Activated naive CD8-positive, alpha-beta T cell treated with anti-CD3 and anti-CD28 coated beads, Interleukin-2, amount 10 ng/mL, durations not matched to agents 7 days and 5 days (primary cell): ENCODE measurements at regions not wholly inside any gene's neighbourhood (a gene's known extent, or its start where the extent isn't known, plus 50 kb on each side); places are given as distances from the start of the nearest gene placed in this dataset.
A peak's percentile ranks its signal among the peaks of the same experiment; 100 is the strongest.
"Not testable (repeated sequence)": the region's sequence is repeated elsewhere in the genome, so short reads cannot be mapped to it uniquely, and the experiment has no call there.

Experiments
- ATAC-seq: fragments of 150-1000 bp; cut with Tn5 transposase; one replicate; pipeline ENCODE4 v1.10.0; 2021; ENCODE audit warnings: low read depth, moderate library complexity
- POLR2A ChIA-PET: fragments of 350-600 bp; sonication (Branson Sonifier 250); formaldehyde crosslinking; loops from one replicate; lab custom pipeline; 2021; ENCODE audit warnings: antibody characterized with exemption; lab: Charles Lee
- DNase-seq: peaks from one replicate; pipeline ENCODE4 v3.0.0; 2021
- H3K27ac Mint-ChIP-seq: one replicate; pipeline ENCODE4 v1.8.0; 2022; ENCODE audit warnings: mild to moderate bottlenecking, mixed read lengths
- H3K27me3 Mint-ChIP-seq: one replicate; pipeline ENCODE4 v1.8.0; 2022; ENCODE audit warnings: mild to moderate bottlenecking, moderate library complexity, mixed read lengths
- H3K36me3 Mint-ChIP-seq: one replicate; pipeline ENCODE4 v1.8.0; 2021; ENCODE audit warnings: mild to moderate bottlenecking, mixed read lengths
- H3K4me1 Mint-ChIP-seq: one replicate; pipeline ENCODE4 v1.8.0; 2021; ENCODE audit warnings: mixed read lengths
- H3K4me3 Mint-ChIP-seq: one replicate; pipeline ENCODE4 v1.8.0; 2022; ENCODE audit warnings: mild to moderate bottlenecking, moderate library complexity, mixed read lengths
- H3K9me3 Mint-ChIP-seq: one replicate; pipeline ENCODE4 v1.8.0; 2021; ENCODE audit warnings: mixed read lengths

DNA sequence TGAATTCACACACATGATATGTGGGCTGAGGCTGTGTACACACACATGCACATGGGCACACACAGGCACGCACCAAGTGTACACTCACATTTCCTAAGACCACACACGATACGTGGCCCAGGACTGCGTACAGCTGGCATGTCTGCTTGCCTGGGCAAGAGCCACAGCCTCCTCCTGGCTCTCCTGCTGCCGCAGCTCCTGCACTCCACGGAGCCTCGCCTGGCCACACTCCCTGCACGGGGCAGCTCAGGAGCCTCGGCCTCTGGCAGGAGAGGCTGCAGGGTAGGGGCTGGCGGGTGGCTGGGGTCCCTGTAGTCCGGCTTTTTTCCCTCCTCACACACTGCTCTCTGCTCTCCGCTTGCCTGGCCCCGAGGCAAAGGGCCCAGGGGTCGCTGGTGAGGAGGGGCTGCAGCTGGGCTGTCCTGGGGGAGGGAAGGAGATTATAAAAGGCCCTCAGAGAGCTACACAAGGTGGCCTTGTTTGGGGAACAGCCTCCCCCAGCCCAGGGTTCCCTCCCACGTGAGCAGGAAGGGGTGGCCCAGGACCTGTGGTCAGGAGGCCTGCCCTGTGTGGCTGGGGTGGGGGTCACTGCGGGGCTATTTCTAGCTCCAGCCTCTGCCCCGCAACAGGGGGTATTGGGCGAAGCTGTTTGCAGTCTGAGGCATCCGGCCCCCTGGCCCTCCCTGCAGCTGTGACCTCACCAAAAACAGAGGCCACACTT is 89.0 kb upstream of the SFSWAP start:
- POLR2A ChIA-PET, result no interaction called here
- H3K27me3 Mint-ChIP-seq, result no peaks in the 10 kb centered on the region
- H3K4me1 Mint-ChIP-seq, result peaks cover 1% of the 10 kb centered on the region
- no peaks in the 10 kb centered on the region for H3K36me3 Mint-ChIP-seq
- no peak for ATAC-seq
- no peak for DNase-seq
- H3K4me3 Mint-ChIP-seq, result no peak overlapping the region
- no peak overlapping the region for H3K27ac Mint-ChIP-seq
- H3K9me3 Mint-ChIP-seq, result peaks cover 5% of the 10 kb centered on the region

DNA sequence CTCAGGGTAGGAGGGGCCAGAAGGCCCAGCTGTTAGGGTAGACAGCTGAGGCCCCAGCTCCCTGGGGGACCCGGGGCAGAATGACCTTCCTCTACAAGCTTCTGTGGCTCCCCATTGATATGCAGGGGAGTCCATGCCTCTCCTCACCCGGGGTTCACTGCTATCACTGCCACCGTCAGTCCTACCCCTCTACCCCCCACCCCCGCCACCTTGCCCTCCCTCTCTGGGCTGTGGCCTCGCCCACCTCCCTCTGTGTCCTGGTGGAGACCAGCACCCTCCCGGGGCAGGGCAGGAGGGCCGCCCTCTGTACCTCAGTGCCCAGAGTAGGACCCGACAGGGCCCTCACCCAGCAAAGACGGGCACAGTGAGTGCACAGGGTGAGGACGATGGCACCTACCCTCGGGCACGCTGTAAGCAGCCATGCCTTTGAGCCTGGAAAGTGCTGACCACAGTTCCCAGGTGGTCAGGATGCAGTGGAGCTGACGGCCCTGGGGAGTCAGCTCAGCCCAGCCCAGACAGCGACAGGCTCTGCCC is 88.4 kb upstream of the SFSWAP start:
- DNase-seq (no peak), ATAC-seq (no peak)
- H3K9me3 Mint-ChIP-seq, result peaks cover 5% of the 10 kb centered on the region
- H3K27ac Mint-ChIP-seq, result no peak overlapping the region
- H3K4me3 Mint-ChIP-seq, result no peak overlapping the region
- POLR2A ChIA-PET, result no interaction called here
- H3K36me3 Mint-ChIP-seq, result no peaks in the 10 kb centered on the region
- peaks cover 1% of the 10 kb centered on the region for H3K4me1 Mint-ChIP-seq
- H3K27me3 Mint-ChIP-seq, result no peaks in the 10 kb centered on the region

DNA sequence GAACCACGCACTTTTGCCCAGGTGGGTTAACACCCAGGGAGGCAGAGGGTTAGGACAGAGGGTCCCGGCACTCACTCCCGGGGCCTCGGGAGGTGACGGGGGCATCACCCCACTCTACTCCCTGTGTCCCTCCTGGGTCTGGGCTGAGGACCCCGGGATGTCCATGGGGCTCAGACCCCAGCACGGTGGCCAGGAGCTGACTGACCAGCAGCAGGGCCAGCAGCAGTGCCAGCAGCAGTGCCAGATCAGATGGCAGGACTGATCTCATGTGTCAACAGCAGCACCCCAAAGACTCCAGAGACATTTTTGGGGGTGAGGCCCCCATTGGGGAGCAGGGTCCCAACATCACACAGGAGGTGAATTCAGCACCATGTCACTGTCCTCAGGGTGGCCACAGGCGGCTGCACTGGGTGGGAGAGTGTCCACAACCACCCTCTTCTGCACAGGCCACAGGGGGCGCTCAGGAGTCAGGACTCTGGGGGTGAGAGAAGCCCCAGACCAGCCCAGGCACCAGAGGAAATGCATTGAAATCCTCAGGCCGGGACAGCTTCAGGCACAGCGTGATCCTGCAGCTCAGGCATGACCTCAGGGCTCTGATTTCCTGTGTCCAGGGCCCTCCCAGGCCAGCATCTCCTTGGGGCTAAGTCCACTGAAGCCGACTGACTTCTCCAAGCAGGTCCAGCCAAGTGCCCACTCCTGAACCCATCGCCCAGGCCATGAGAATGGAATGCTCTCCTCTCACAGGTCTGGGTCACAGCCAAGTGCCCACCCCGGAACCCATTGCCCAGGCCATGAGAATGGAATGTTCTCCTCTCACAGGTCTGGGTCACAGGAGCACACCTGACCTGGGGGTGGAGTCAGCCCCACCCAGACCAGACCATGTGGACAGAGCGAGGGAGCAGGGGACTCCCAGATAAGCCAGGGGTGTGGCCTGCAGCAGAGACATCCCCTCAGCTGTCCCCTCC is 87.2 kb upstream of the SFSWAP start:
- H3K9me3 Mint-ChIP-seq, H3K27ac Mint-ChIP-seq, H3K4me3 Mint-ChIP-seq, H3K4me1 Mint-ChIP-seq, H3K36me3 Mint-ChIP-seq, POLR2A ChIA-PET, ATAC-seq, H3K27me3 Mint-ChIP-seq, DNase-seq: not testable (repeated sequence)

DNA sequence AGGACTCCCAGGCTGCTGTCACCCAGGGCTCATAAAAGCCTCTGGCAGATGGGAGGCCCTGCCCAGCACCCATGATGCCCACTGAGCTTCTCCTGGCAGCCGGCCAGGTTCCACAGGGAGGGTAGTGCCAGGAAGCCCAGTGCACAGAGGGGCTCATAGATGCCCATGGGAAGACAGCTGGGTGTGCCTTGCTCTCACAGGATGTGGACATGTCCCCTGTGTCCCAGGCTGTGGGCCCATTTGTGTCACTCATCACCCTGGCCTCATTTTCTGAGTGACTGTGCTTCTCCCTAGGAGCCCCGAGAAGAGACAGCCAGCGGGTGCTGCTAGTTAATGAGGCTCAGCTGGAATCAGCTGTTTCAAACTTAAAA is 86.5 kb upstream of the SFSWAP start:
- H3K4me3 Mint-ChIP-seq, POLR2A ChIA-PET, ATAC-seq, DNase-seq, H3K27ac Mint-ChIP-seq, H3K27me3 Mint-ChIP-seq, H3K9me3 Mint-ChIP-seq, H3K36me3 Mint-ChIP-seq, H3K4me1 Mint-ChIP-seq: not testable (repeated sequence)

DNA sequence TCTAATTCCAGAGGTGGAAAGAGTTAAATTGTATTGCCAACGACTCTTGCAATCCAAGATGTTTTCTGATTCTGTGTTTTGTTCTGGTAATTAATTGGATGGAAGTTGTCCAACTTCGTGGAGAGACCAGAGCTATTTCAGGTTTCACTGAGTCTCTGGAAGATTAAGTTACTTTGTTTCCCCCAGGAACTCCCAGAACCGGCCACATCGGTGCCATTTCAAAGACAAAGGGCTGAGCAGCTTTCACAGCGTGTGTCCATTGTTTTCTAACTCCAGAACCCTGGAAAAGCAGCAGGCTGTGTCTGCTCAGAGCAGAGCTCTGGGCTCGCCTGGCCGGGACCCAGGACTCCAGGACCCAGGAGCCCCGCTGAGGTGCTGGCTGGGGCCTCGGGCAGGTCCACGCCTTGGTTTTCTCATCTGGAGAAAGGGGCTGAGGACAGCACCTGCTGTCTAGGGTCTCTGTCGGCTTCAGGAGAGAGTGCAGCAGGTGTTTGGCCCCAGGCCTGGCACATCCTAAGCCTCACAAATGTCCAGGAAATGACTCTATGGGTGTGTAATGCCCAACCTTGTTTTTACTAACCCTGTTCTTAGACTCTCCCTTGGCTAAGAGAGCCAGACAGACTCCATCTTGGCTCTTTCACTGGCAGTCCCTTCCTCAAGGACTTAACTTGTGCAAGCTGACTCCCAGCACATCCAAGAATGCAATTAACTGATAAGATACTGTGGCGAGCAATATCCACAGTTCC is 86.0 kb upstream of the SFSWAP start:
- H3K36me3 Mint-ChIP-seq, H3K9me3 Mint-ChIP-seq, ATAC-seq, H3K27me3 Mint-ChIP-seq, POLR2A ChIA-PET, H3K4me3 Mint-ChIP-seq, H3K4me1 Mint-ChIP-seq, DNase-seq: not testable (repeated sequence)
- H3K27ac Mint-ChIP-seq, result peak overlapping the region; percentile 12

DNA sequence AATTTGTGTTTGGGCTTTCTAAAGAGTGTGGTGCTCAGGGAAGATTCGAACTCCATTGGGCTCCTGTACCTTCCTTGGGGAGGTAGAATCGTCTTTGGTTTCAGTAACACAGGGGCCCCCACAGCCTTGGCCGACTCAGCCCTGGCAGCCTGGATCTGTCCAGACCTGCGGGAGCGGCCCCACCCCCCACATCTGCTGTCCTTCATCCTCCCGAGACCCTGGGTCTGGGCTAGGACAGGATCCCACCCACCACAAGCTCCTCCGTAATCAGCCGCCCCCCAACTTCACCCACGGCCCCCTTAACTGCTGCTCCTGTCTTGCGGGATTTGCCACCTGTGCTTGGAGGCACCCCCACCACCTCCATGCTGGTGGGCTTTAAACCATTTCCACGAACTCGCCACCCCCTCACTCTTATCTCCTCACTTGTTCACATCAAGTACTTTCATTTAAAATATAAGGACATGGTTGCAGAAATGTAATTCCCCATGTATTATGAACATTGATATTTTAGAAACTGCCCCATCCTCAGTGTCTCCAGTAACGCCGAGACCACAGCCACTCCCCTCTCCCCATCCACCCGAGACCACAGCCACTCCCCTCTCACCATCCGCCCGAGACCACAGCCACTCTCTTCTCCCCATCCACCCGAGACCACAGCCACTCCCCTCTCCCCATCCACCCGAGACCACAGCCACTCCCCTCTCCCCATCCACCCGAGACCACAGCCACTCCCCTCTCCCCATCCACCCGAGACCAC is 84.7 kb upstream of the SFSWAP start:
- DNase-seq, H3K36me3 Mint-ChIP-seq, POLR2A ChIA-PET, ATAC-seq, H3K4me1 Mint-ChIP-seq, H3K4me3 Mint-ChIP-seq, H3K27me3 Mint-ChIP-seq: not testable (repeated sequence)
- H3K9me3 Mint-ChIP-seq, result peaks cover 10% of the 10 kb centered on the region
- peak overlapping the region; percentile 75 for H3K27ac Mint-ChIP-seq

DNA sequence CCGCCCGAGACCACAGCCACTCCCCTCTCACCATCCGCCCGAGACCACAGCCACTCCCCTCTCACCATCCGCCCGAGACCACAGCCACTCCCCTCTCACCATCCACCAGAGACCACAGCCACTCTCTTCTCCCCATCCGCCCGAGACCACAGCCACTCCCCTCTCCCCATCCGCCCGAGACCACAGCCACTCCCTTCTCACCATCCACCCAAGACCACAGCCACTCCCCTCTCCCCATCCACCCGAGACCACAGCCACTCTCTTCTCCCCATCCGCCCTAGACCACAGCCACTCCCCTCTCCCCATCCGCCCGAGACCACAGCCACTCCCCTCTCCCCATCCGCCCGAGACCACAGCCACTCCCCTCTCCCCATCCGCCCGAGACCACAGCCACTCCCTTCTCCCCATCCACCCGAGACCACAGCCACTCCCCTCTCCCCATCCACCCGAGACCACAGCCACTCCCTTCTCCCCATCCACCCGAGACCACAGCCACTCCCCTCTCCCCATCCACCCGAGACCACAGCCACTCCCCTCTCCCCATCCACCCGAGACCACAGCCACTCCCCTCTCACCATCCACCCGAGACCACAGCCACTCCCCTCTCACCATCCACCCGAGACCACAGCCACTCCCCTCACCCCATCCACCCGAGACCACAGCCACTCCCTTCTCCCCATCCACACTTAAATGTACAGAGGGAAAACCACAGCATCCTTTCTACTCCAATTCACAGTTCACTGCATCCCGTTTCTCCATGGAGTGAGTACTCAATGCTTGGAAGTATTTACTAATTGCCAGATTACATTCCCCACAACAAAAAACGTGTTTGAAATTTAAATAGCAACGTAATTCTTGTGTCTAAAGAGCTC is 83.5 kb upstream of the SFSWAP start:
- Mint-ChIP-seq H3K4me3 (peak overlapping the region; percentile 32), H3K27ac (peak overlapping the region; percentile 85), H3K9me3 (peaks cover 10% of the 10 kb centered on the region)
- H3K4me1 Mint-ChIP-seq, H3K27me3 Mint-ChIP-seq, POLR2A ChIA-PET, ATAC-seq, H3K36me3 Mint-ChIP-seq, DNase-seq: not testable (repeated sequence)

DNA sequence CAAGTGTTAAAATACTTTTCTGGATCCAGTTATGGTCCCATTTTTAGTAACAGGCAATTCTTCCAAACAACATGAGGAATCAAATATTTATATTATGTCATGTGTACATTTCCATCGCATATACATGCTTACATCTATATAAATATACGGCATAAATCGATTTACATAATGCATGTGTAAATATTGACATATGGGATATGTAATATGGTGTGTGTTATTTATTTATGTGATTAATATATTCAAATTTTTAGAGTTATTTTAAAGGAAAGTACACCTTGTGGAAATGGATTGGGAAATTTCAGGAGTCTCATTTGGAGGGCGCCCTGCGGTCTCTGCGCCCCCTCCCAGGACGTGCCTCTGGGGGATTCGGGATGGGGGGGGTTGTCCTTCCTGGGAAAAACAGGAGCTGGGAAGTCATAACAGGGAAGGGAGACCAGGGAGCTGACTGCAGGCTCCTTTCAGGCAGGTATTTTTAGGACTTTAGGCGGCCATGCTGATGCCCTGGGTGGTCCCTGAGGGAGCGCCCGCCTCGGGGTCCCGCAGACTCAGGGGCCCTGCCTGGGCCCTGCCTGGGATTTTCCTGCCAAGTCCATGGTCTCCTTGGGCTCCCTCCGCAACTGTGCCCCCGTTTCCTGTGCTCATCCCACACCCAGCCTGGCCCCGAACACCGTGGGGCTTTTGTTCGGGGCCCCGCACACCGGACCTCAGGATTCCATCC is 82.7 kb upstream of the SFSWAP start:
- Mint-ChIP-seq H3K27ac (peak overlapping the region; percentile 85), H3K27me3 (peaks cover 5% of the 10 kb centered on the region), H3K4me3 (no peak overlapping the region), H3K4me1 (peaks cover 5% of the 10 kb centered on the region), H3K9me3 (peaks cover 10% of the 10 kb centered on the region), H3K36me3 (no peaks in the 10 kb centered on the region)
- POLR2A ChIA-PET, result no interaction called here
- ATAC-seq (no peak), DNase-seq (no peak)

DNA sequence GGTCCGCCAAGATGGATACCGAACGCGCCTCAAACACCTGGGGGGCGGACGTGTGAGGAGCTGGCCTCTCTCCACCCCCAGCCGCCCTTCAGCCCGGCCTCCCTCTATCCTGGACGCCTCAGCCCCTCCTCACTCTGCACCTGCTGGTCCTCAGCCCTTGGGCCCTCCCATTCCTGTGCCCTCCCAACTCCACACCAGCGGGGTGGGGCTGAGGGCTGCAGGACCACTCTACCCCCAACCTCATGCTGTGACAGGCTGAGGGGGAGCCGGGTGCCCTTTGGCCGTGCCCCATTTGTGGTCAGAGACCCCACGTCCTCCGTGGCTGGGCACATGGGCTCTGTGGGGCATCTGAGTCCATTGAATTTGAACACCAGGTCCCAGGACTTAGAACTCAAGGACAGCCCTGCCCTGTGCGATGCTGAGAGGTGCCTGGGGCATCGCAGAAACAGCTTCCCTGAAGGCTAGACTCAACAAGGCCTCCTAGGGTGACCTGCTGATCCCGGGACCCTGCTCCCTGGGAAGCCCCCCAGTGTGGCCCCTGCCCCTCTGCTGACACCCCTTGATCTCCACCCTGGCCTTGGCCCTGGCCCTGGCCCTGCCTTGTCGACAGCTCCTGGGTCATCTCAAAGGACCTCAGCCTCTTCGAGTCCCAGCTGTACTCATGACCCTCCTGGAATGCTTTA is 82.0 kb upstream of the SFSWAP start:
- no peak for DNase-seq
- Mint-ChIP-seq H3K4me1 (peaks cover 5% of the 10 kb centered on the region), H3K27me3 (peaks cover 5% of the 10 kb centered on the region), H3K27ac (no peak overlapping the region), H3K9me3 (peaks cover 10% of the 10 kb centered on the region), H3K4me3 (no peak overlapping the region), H3K36me3 (no peaks in the 10 kb centered on the region)
- no peak for ATAC-seq
- POLR2A ChIA-PET, result no interaction called here

DNA sequence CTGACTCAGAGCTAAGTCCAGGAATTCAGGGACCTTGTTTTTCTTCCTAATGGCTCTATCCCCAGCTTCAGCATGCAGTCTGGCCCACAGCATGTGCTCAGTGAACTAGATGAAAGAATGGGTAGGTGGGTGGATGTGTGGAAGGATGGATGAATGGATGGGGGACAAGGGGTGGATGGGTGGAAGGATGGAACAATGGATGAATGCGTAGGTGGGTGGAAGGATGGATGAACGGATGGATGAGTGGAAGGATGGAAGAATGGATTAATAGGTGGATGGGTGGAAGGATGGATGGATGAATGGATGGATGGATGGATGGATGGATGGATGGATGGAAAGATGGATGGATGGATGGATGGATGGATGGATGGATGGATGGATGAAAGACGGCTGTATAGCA is 79.7 kb upstream of the SFSWAP start:
- peaks cover 5% of the 10 kb centered on the region for H3K27me3 Mint-ChIP-seq
- peaks cover 6% of the 10 kb centered on the region for H3K9me3 Mint-ChIP-seq
- DNase-seq, result no peak
- H3K4me1 Mint-ChIP-seq, result peaks cover 3% of the 10 kb centered on the region
- no peaks in the 10 kb centered on the region for H3K36me3 Mint-ChIP-seq
- ATAC-seq, result no peak
- no peak overlapping the region for H3K27ac Mint-ChIP-seq
- H3K4me3 Mint-ChIP-seq, result no peak overlapping the region
- POLR2A ChIA-PET, result no interaction called here

DNA sequence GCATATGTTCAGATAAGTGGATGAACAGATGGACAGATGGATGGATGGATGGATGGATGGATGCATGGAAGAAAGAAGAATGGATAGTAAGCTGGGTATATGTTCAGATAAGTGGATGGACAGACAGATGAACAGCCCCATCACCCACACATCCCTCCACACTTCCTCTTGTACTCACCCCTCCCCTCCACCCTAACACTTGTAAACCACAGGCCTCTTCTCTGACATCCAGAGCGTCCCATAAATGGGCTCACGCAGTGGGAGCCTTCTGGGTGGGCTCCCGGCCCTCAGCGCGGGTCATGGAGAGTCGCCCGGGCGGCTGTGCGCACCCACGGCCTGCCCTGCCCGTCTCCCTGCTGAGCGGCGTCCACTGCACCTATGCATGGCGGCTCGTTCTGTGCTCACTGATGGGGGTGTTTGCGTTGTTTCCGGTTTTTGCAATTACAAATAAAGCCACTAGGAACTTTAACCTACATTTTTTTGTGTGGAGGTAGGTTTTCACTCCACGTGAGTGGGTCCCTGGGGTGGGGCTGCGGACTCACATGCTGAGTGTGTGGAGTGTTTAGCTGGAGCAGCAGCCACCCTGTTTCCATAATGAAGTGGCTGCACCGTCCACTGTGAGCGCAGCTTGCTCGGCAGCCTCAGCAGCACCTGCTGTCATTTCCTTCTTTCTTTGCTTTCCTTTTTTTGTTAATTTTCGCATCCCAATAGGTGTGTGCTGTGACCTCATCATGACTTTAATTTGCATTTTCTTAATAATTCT is 78.8 kb upstream of the SFSWAP start:
- ATAC-seq, H3K36me3 Mint-ChIP-seq, H3K4me3 Mint-ChIP-seq: not testable (repeated sequence)

More for the DNA sequence above, 78.8 kb upstream of the SFSWAP start:
- H3K27ac Mint-ChIP-seq, H3K4me1 Mint-ChIP-seq, H3K9me3 Mint-ChIP-seq, DNase-seq, POLR2A ChIA-PET, H3K27me3 Mint-ChIP-seq: not testable (repeated sequence)
